ENCODE measurements at regions not wholly inside any gene's neighbourhood (a gene's known extent, or its start where the extent isn't known, plus 50 kb on each side); places are given as distances from the start of the nearest gene placed in this dataset.

GRCh38 chr4:171676555-171677215, 136.5 kb upstream of the GALNTL6 start:
- no peak overlapping the region for H3K14ac ChIP-seq (ENCODE audit: low read length)
- H4K91ac ChIP-seq (ENCODE audit: low read depth, low read length), result no peak overlapping the region
- no peak overlapping the region for H3K27ac ChIP-seq (ENCODE audit: low read depth, low read length)
- no peak overlapping the region for H2BK12ac ChIP-seq (ENCODE audit: low read length)
- H2BK120ac ChIP-seq (ENCODE audit: insufficient read depth, low read length, poor library complexity), result no peak overlapping the region
- H3K4me2 ChIP-seq (ENCODE audit: low read length), result no peak overlapping the region
- no peak overlapping the region for H2AK5ac ChIP-seq (ENCODE audit: low read length)
- no peak overlapping the region for H3K9ac ChIP-seq (ENCODE audit: low read length)
- H4K12ac ChIP-seq (ENCODE audit: low read depth, low read length), result no peak overlapping the region
- no peaks in the 10 kb centered on the region for H3K27me3 ChIP-seq (ENCODE audit: insufficient read depth, low read length)
- H3K18ac ChIP-seq (ENCODE audit: low read length), result no peak overlapping the region
- H2AFZ ChIP-seq (ENCODE audit: insufficient read depth, low read length, poor library complexity), result no peak overlapping the region
- H3K79me2 ChIP-seq (ENCODE audit: control insufficient read depth, insufficient read depth, low read length, poor library complexity), result no peaks in the 10 kb centered on the region
- DNase-seq, result no peak
- WGBS (ENCODE audit: extremely low coverage, insufficient coverage, insufficient read length), result no CpG with 5 or more reads among the region's 4 CpGs
- H3K36me3 ChIP-seq (ENCODE audit: control insufficient read depth in 1 of 2, insufficient read depth in 2 of 2, low read length in 2 of 2), result no peaks in the 10 kb centered on the region
- H2BK5ac ChIP-seq (ENCODE audit: low read depth, low read length, poor library complexity), result no peak overlapping the region
- H3K79me1 ChIP-seq (ENCODE audit: low read length), result no peaks in the 10 kb centered on the region
- H3K23ac ChIP-seq (ENCODE audit: low read length), result no peak overlapping the region
- no peaks in the 10 kb centered on the region for H3K9me3 ChIP-seq (ENCODE audit: insufficient read depth, low read depth, low read length)
- H3K4me1 ChIP-seq (ENCODE audit: control insufficient read depth in 1 of 2, insufficient read depth in 2 of 2, low read length in 2 of 2), result no peaks in the 10 kb centered on the region
- no peak overlapping the region for H4K8ac ChIP-seq (ENCODE audit: low read depth, low read length)
- no peak overlapping the region for H3K4me3 ChIP-seq (ENCODE audit: low read depth, low read length)
- H3K4ac ChIP-seq (ENCODE audit: low read depth, low read length), result no peak overlapping the region

- H4K12ac ChIP-seq (ENCODE audit: low read depth, low read length), result no peak overlapping the region
- H3K9ac ChIP-seq (ENCODE audit: low read length), result no peak overlapping the region
- no peaks in the 10 kb centered on the region for H3K9me3 ChIP-seq (ENCODE audit: insufficient read depth, low read depth, low read length)
- no peak overlapping the region for H3K4ac ChIP-seq (ENCODE audit: low read depth, low read length)
- no peak overlapping the region for H2AFZ ChIP-seq (ENCODE audit: insufficient read depth, low read length, poor library complexity)
- H4K91ac ChIP-seq (ENCODE audit: low read depth, low read length), result no peak overlapping the region
- DNase-seq, result no peak
- H3K79me1 ChIP-seq (ENCODE audit: low read length), result no peaks in the 10 kb centered on the region
- H2AK5ac ChIP-seq (ENCODE audit: low read length), result no peak overlapping the region
- H4K8ac ChIP-seq (ENCODE audit: low read depth, low read length), result no peak overlapping the region
- H3K23ac ChIP-seq (ENCODE audit: low read length), result no peak overlapping the region
- no peak overlapping the region for H2BK5ac ChIP-seq (ENCODE audit: low read depth, low read length, poor library complexity)
- no peak overlapping the region for H3K4me2 ChIP-seq (ENCODE audit: low read length)
- H2BK120ac ChIP-seq (ENCODE audit: insufficient read depth, low read length, poor library complexity), result no peak overlapping the region
- WGBS (ENCODE audit: extremely low coverage, insufficient coverage, insufficient read length), result no CpG with 5 or more reads among the region's 11 CpGs
- H3K79me2 ChIP-seq (ENCODE audit: control insufficient read depth, insufficient read depth, low read length, poor library complexity), result no peaks in the 10 kb centered on the region
- H3K4me3 ChIP-seq (ENCODE audit: low read depth, low read length), result no peak overlapping the region
- H3K27ac ChIP-seq (ENCODE audit: low read depth, low read length), result no peak overlapping the region
- no peak overlapping the region for H3K18ac ChIP-seq (ENCODE audit: low read length)
- H3K14ac ChIP-seq (ENCODE audit: low read length), result no peak overlapping the region
- H3K4me1 ChIP-seq (ENCODE audit: control insufficient read depth in 1 of 2, insufficient read depth in 2 of 2, low read length in 2 of 2), result no peaks in the 10 kb centered on the region
- no peaks in the 10 kb centered on the region for H3K36me3 ChIP-seq (ENCODE audit: control insufficient read depth in 1 of 2, insufficient read depth in 2 of 2, low read length in 2 of 2)
- no peak overlapping the region for H2BK12ac ChIP-seq (ENCODE audit: low read length)
- no peaks in the 10 kb centered on the region for H3K27me3 ChIP-seq (ENCODE audit: insufficient read depth, low read length)
These were observed 138.4 kb upstream of the GALNTL6 start for GRCh38 chr4:171674781-171675180.

GRCh38 chr4:171668403-171668802, 144.8 kb upstream of the GALNTL6 start:
- no CpG with 5 or more reads among the region's 3 CpGs for WGBS (ENCODE audit: extremely low coverage, insufficient coverage, insufficient read length)
- Histone ChIP-seq H3K23ac (ENCODE audit: low read length) (no peak overlapping the region), H2BK5ac (ENCODE audit: low read depth, low read length, poor library complexity) (no peak overlapping the region)

GRCh38 chr4:171667906-171668305, 145.3 kb upstream of the GALNTL6 start:
- H4K8ac ChIP-seq (ENCODE audit: low read depth, low read length), result no peak overlapping the region

More at GRCh38 chr4:171668403-171668802, 144.8 kb upstream of the GALNTL6 start:
- no peaks in the 10 kb centered on the region for H3K79me1 ChIP-seq (ENCODE audit: low read length)
- H4K91ac ChIP-seq (ENCODE audit: low read depth, low read length), result no peak overlapping the region
- DNase-seq, result no peak
- no peaks in the 10 kb centered on the region for H3K9me3 ChIP-seq (ENCODE audit: insufficient read depth, low read depth, low read length)
- no peak overlapping the region for H3K27ac ChIP-seq (ENCODE audit: low read depth, low read length)
- H3K4ac ChIP-seq (ENCODE audit: low read depth, low read length), result no peak overlapping the region
- H3K9ac ChIP-seq (ENCODE audit: low read length), result no peak overlapping the region
- no peak overlapping the region for H2BK120ac ChIP-seq (ENCODE audit: insufficient read depth, low read length, poor library complexity)
- no peaks in the 10 kb centered on the region for H3K36me3 ChIP-seq (ENCODE audit: control insufficient read depth in 1 of 2, insufficient read depth in 2 of 2, low read length in 2 of 2)
- H3K14ac ChIP-seq (ENCODE audit: low read length), result no peak overlapping the region
- H3K18ac ChIP-seq (ENCODE audit: low read length), result no peak overlapping the region
- no peak overlapping the region for H2AFZ ChIP-seq (ENCODE audit: insufficient read depth, low read length, poor library complexity)
- no peak overlapping the region for H4K8ac ChIP-seq (ENCODE audit: low read depth, low read length)
- no peak overlapping the region for H3K4me3 ChIP-seq (ENCODE audit: low read depth, low read length)
- H3K79me2 ChIP-seq (ENCODE audit: control insufficient read depth, insufficient read depth, low read length, poor library complexity), result no peaks in the 10 kb centered on the region
- no peaks in the 10 kb centered on the region for H3K4me1 ChIP-seq (ENCODE audit: control insufficient read depth in 1 of 2, insufficient read depth in 2 of 2, low read length in 2 of 2)
- H2BK12ac ChIP-seq (ENCODE audit: low read length), result no peak overlapping the region
- H2AK5ac ChIP-seq (ENCODE audit: low read length), result no peak overlapping the region
- no peaks in the 10 kb centered on the region for H3K27me3 ChIP-seq (ENCODE audit: insufficient read depth, low read length)
- no peak overlapping the region for H3K4me2 ChIP-seq (ENCODE audit: low read length)
- no peak overlapping the region for H4K12ac ChIP-seq (ENCODE audit: low read depth, low read length)

More at GRCh38 chr4:171667906-171668305, 145.3 kb upstream of the GALNTL6 start:
- Histone ChIP-seq H2BK12ac (ENCODE audit: low read length) (no peak overlapping the region), H3K9me3 (ENCODE audit: insufficient read depth, low read depth, low read length) (no peaks in the 10 kb centered on the region), H2AK5ac (ENCODE audit: low read length) (no peak overlapping the region), H3K18ac (ENCODE audit: low read length) (no peak overlapping the region), H2BK5ac (ENCODE audit: low read depth, low read length, poor library complexity) (no peak overlapping the region), H3K14ac (ENCODE audit: low read length) (no peak overlapping the region), H4K12ac (ENCODE audit: low read depth, low read length) (no peak overlapping the region), H3K27ac (ENCODE audit: low read depth, low read length) (no peak overlapping the region), H3K4ac (ENCODE audit: low read depth, low read length) (no peak overlapping the region), H2AFZ (ENCODE audit: insufficient read depth, low read length, poor library complexity) (no peak overlapping the region), H3K79me1 (ENCODE audit: low read length) (no peaks in the 10 kb centered on the region), H4K91ac (ENCODE audit: low read depth, low read length) (no peak overlapping the region), H3K79me2 (ENCODE audit: control insufficient read depth, insufficient read depth, low read length, poor library complexity) (no peaks in the 10 kb centered on the region), H2BK120ac (ENCODE audit: insufficient read depth, low read length, poor library complexity) (no peak overlapping the region), H3K23ac (ENCODE audit: low read length) (no peak overlapping the region), H3K9ac (ENCODE audit: low read length) (no peak overlapping the region), H3K4me2 (ENCODE audit: low read length) (no peak overlapping the region), H3K4me3 (ENCODE audit: low read depth, low read length) (no peak overlapping the region), H3K4me1 (ENCODE audit: control insufficient read depth in 1 of 2, insufficient read depth in 2 of 2, low read length in 2 of 2) (no peaks in the 10 kb centered on the region), H3K27me3 (ENCODE audit: insufficient read depth, low read length) (no peaks in the 10 kb centered on the region), H3K36me3 (ENCODE audit: control insufficient read depth in 1 of 2, insufficient read depth in 2 of 2, low read length in 2 of 2) (no peaks in the 10 kb centered on the region)
- DNase-seq, result no peak
